HCT116 (cell line): ENCODE measurements at regions not wholly inside any gene's neighbourhood (a gene's known extent, or its start where the extent isn't known, plus 50 kb on each side); places are given as distances from the start of the nearest gene placed in this dataset.

Experiments used
- ATAC-seq: fragments of 200-7000 bp; cut with Tn5 transposase; 2 replicates; pipeline ENCODE4 v1.9.1; 2020; ENCODE audit warnings: mild to moderate bottlenecking, moderate library complexity
- BruUV-seq: library from RNA; stranded (reverse); fragments of 400-500 nt; replicated peaks from 2 replicates; lab custom pipeline; 2021; lab: Mats Ljungman, UMichigan
- CTCF ChIA-PET: fragments of 300-600 bp; sonication (Branson Sonifier 250); formaldehyde crosslinking; loops from one replicate; lab custom pipeline; 2021; ENCODE audit warnings: antibody characterized with exemption; lab: Charles Lee
- POLR2A ChIA-PET: fragments of 300-600, 350-600 bp; sonication (Branson Sonifier 250); formaldehyde crosslinking; loops from one replicate; lab custom pipeline; 2021; ENCODE audit warnings: antibody characterized with exemption; lab: Charles Lee
- RAD21 ChIA-PET, 2 experiments: fragments of 300-600 bp; sonication (Branson Sonifier 250); formaldehyde crosslinking; loops; one replicate each; lab custom pipeline; 2023; ENCODE audit warnings: low total read pairs in 2 of 2; ENCODE audit not compliant: uncharacterized antibody in 2 of 2, unreplicated experiment in 2 of 2, low non-redundant PET in 1 of 2; lab: Charles Lee
- DNase-seq: peaks from one replicate; pipeline ENCODE4 v3.0.0-alpha.2; 2010; ENCODE audit warnings: low read depth, low spot score
- H2AFZ ChIP-seq: fragments of 200-600 bp; shearing (Covaris generic), sonication (generic); 2 replicates; pipeline ENCODE4 v1.6.1; 2017; ENCODE audit warnings: low read depth, mixed run types, mixed read lengths, antibody characterized with exemption, low read length; ENCODE audit not compliant: poor library complexity, severe bottlenecking
- H3K27ac ChIP-seq: 2 replicates; pipeline ENCODE4 v1.5.1; 2012; ENCODE audit warnings: low read depth, low read length
- H3K27me3 ChIP-seq: fragments of 200-600 bp; sonication (generic); 2 replicates; pipeline ENCODE4 v1.6.1; 2016; ENCODE audit warnings: mixed run types, low read length, mixed read lengths; ENCODE audit not compliant: insufficient read depth
- H3K36me3 ChIP-seq, 2 experiments: fragments of 200-500 bp in 1 of 2; fragments of 200-600 bp in 1 of 2; sonication (Bioruptor generic) in 1 of 2; sonication (generic) in 1 of 2; 2 replicates each; pipeline versions ENCODE4 v1.5.1 to v1.6.1; 2014 to 2016; ENCODE audit warnings: low read length in 2 of 2, inconsistent platforms in 1 of 2, mixed read lengths in 1 of 2, mixed run types in 1 of 2; ENCODE audit not compliant: insufficient read depth in 2 of 2, control insufficient read depth in 1 of 2
- H3K4me1 ChIP-seq, 2 experiments: fragments of 200-600 bp in 1 of 2; sonication (generic) in 1 of 2; 2 replicates each; pipeline versions ENCODE4 v1.5.1 to v1.6.1; 2012 to 2017; ENCODE audit warnings: low read length in 2 of 2, inconsistent platforms in 1 of 2, mild to moderate bottlenecking in 1 of 2, mixed read lengths in 1 of 2, mixed run types in 1 of 2, moderate library complexity in 1 of 2; ENCODE audit not compliant: insufficient read depth in 2 of 2, control insufficient read depth in 1 of 2
- H3K4me2 ChIP-seq: fragments of 200-600 bp; sonication (generic); 2 replicates; pipeline ENCODE4 v1.6.1; 2017; ENCODE audit warnings: mixed run types, low read length, mixed read lengths
- H3K4me3 ChIP-seq, 2 experiments: fragments of 200-600 bp in 1 of 2; sonication (generic) in 1 of 2; replicated peaks in 1 of 2; 2 replicates each; pipeline ENCODE4 v1.5.1; 2011 to 2016; ENCODE audit warnings: low read length in 2 of 2, control low read depth in 1 of 2, low read depth in 1 of 2, mild to moderate bottlenecking in 1 of 2, mixed read lengths in 1 of 2, mixed run types in 1 of 2
- H3K79me2 ChIP-seq: fragments of 200-600 bp; sonication (generic); 2 replicates; pipeline ENCODE4 v1.6.1; 2017; ENCODE audit warnings: mild to moderate bottlenecking, mixed run types, low read length, moderate library complexity, mixed read lengths; ENCODE audit not compliant: insufficient read depth
- H3K9ac ChIP-seq: fragments of 200-600 bp; sonication (generic); 2 replicates; pipeline ENCODE4 v1.6.1; 2016; ENCODE audit warnings: low read length, mixed read lengths
- H3K9me2 ChIP-seq: fragments of 200-600 bp; sonication (generic), shearing (Covaris generic); 2 replicates; pipeline ENCODE4 v1.6.1; 2017; ENCODE audit warnings: mixed run types, mild to moderate bottlenecking, moderate library complexity; ENCODE audit not compliant: insufficient read depth
- H3K9me3 ChIP-seq, 2 experiments: fragments of 200-500 bp in 1 of 2; fragments of 200-600 bp in 1 of 2; sonication (Bioruptor generic) in 1 of 2; sonication (generic) in 1 of 2; 2 replicates each; pipeline ENCODE4 v1.6.1; 2014 to 2017; ENCODE audit warnings: low read length in 2 of 2, mixed read lengths in 2 of 2, inconsistent platforms in 1 of 2, low read depth in 1 of 2, mild to moderate bottlenecking in 1 of 2, mixed run types in 1 of 2, moderate library complexity in 1 of 2; ENCODE audit not compliant: control insufficient read depth in 1 of 2, insufficient read depth in 1 of 2
- H4K20me1 ChIP-seq: fragments of 200-600 bp; sonication (generic), shearing (Covaris generic); 2 replicates; pipeline ENCODE4 v1.6.1; 2017; ENCODE audit warnings: mixed run types, mild to moderate bottlenecking, moderate library complexity; ENCODE audit not compliant: insufficient read depth
- CBX3 ChIP-seq: IDR thresholded peaks from 2 replicates; pipeline ENCODE4 v1.6.1; 2012; ENCODE audit warnings: low read depth
- CEBPB ChIP-seq: IDR thresholded peaks from 2 replicates; pipeline ENCODE4 v1.6.1; 2012; ENCODE audit warnings: low read depth
- EGR1 ChIP-seq: IDR thresholded peaks from 2 replicates; pipeline ENCODE4 v1.6.1; 2012; ENCODE audit warnings: low read depth
- EZH2 ChIP-seq: fragments of 200-600 bp; sonication (generic); IDR thresholded peaks from 2 replicates; pipeline ENCODE4 v1.6.1; 2017; ENCODE audit warnings: antibody characterized with exemption, mixed run types
- JUND ChIP-seq: IDR thresholded peaks from 2 replicates; pipeline ENCODE4 v1.6.1; 2012
- POLR2A ChIP-seq: IDR thresholded peaks from 2 replicates; pipeline ENCODE4 v1.7.0; 2011; ENCODE audit warnings: borderline replicate concordance; ENCODE audit not compliant: insufficient read depth, insufficient read length; ENCODE audit errors: extremely low read depth
- POLR2AphosphoS5 ChIP-seq: IDR thresholded peaks from 2 replicates; pipeline ENCODE4 v1.6.1; 2011; ENCODE audit warnings: mild to moderate bottlenecking, low read depth, low read length, moderate library complexity
- REST ChIP-seq: IDR thresholded peaks from 2 replicates; pipeline ENCODE4 v1.6.1; 2012; ENCODE audit warnings: low read depth
- SP1 ChIP-seq: IDR thresholded peaks from 2 replicates; pipeline ENCODE4 v1.6.1; 2012; ENCODE audit warnings: low read depth
- ZNF274 ChIP-seq: fragments of 200-500 bp; sonication (Bioruptor generic); IDR thresholded peaks from 2 replicates; pipeline ENCODE4 v1.6.1; 2014; ENCODE audit warnings: mild to moderate bottlenecking, low read depth, low read length, inconsistent platforms
- intact Hi-C: fragments of 100-400 bp; cut with micrococcal nuclease; formaldehyde crosslinking; loops from 2 replicates; pipeline ENCODE4 v1.10.0; 2022
- TF ChIP-seq, protein P1 (sequence below): IDR thresholded peaks from 2 replicates; pipeline ENCODE4 v1.6.1; 2011; ENCODE audit warnings: mild to moderate bottlenecking, low read length, moderate library complexity; ENCODE audit not compliant: insufficient replicate concordance; ENCODE audit errors: extremely low read depth
- TF ChIP-seq, protein P2 (sequence below): IDR thresholded peaks from 2 replicates; pipeline ENCODE4 v1.6.1; 2012

GRCh38 chr1:217230412-217230811 is 400.5 kb downstream of the GPATCH2 start:
- ATAC-seq (no peak), DNase-seq (no peak)
- Histone ChIP-seq H4K20me1 (no peaks in the 10 kb centered on the region), H3K4me3 (no peak overlapping the region), H3K36me3 (no peaks in the 10 kb centered on the region), H3K79me2 (no peaks in the 10 kb centered on the region), H3K27me3 (no peaks in the 10 kb centered on the region), H3K9me2 (no peaks in the 10 kb centered on the region), H3K9ac (no peak overlapping the region), H3K9me3 (no peaks in the 10 kb centered on the region), H2AFZ (no peak overlapping the region), H3K4me1 (no peaks in the 10 kb centered on the region), H3K27ac (no peak overlapping the region), H3K4me2 (no peak overlapping the region)
- ChIA-PET RAD21 (no interaction called here), CTCF (no interaction called here), POLR2A (interaction anchor here (0.7 kb wide), 1 partner anchor 209 kb away, joined by 3 read pairs; no protein-coding TSS in a partner anchor)
- intact Hi-C loops, result no loop called here
- BruUV-seq, result no TSS peak
- no peak for TF ChIP-seq CBX3
- no peak for TF ChIP-seq CEBPB
- TF ChIP-seq REST, result no peak
- TF ChIP-seq EGR1, result no peak
- TF ChIP-seq ZNF274, result no peak
- TF ChIP-seq, protein P1, sequence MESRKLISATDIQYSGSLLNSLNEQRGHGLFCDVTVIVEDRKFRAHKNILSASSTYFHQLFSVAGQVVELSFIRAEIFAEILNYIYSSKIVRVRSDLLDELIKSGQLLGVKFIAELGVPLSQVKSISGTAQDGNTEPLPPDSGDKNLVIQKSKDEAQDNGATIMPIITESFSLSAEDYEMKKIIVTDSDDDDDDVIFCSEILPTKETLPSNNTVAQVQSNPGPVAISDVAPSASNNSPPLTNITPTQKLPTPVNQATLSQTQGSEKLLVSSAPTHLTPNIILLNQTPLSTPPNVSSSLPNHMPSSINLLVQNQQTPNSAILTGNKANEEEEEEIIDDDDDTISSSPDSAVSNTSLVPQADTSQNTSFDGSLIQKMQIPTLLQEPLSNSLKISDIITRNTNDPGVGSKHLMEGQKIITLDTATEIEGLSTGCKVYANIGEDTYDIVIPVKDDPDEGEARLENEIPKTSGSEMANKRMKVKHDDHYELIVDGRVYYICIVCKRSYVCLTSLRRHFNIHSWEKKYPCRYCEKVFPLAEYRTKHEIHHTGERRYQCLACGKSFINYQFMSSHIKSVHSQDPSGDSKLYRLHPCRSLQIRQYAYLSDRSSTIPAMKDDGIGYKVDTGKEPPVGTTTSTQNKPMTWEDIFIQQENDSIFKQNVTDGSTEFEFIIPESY, result no peak
- TF ChIP-seq, protein P2, sequence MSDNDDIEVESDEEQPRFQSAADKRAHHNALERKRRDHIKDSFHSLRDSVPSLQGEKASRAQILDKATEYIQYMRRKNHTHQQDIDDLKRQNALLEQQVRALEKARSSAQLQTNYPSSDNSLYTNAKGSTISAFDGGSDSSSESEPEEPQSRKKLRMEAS, result no peak
- no peak for TF ChIP-seq SP1
- TF ChIP-seq POLR2AphosphoS5, result no peak
- TF ChIP-seq JUND, result no peak
- TF ChIP-seq EZH2, result no peak
- no peak for TF ChIP-seq POLR2A
